Esophagus squamous epithelium (tissue), 5 donors: ENCODE measurements at regions not wholly inside any gene's neighbourhood (a gene's known extent, or its start where the extent isn't known, plus 50 kb on each side); places are given as distances from the start of the nearest gene placed in this dataset.

Experiments used
- DNase-seq: peaks from one replicate; lab custom pipeline; 2025; lab: John Stamatoyannopoulos, UW
- H3K27ac ChIP-seq, 4 donors: fragments of 200-600 bp; sonication (generic); one replicate each; pipeline ENCODE4 v1.5.1; 2016 to 2019; ENCODE audit warnings: mild to moderate bottlenecking in 1 of 4
- H3K27me3 ChIP-seq, 4 donors: fragments of 200-600 bp; sonication (generic); 1 replicate in 3 of 4; 2 replicates in 1 of 4; pipeline versions ENCODE4 v1.5.1 to v1.6.0; 2017 to 2021; ENCODE audit warnings: antibody characterized with exemption in 1 of 4
- H3K36me3 ChIP-seq, 3 donors: fragments of 200-600 bp; sonication (generic); one replicate each; pipeline ENCODE4 v1.5.1; 2016 to 2019
- H3K4me1 ChIP-seq, 3 donors: fragments of 200-600 bp; sonication (generic); one replicate each; pipeline ENCODE4 v1.5.1; 2017 to 2019
- H3K4me3 ChIP-seq, 4 donors: fragments of 200-600 bp; sonication (generic); 1 replicate in 3 of 4; 2 replicates in 1 of 4; pipeline ENCODE4 v1.5.1; 2016 to 2019; ENCODE audit warnings: mild to moderate bottlenecking in 2 of 4, moderate library complexity in 1 of 4
- H3K9me3 ChIP-seq, 3 donors: fragments of 200-600 bp; sonication (generic); one replicate each; pipeline ENCODE4 v1.5.1; 2016 to 2019
- POLR2A ChIP-seq, 4 donors: fragments of 450-650 bp; IDR thresholded peaks; one replicate each; pipeline ENCODE4 v1.6.1; 2017; ENCODE audit warnings: antibody characterized with exemption in 4 of 4, mild to moderate bottlenecking in 4 of 4, moderate library complexity in 3 of 4
- WGBS, 2 donors: methylation state at CpG; one replicate each; pipeline ENCODE4 v1.1.5; 2018; 5-methylcytosine and 5-hydroxymethylcytosine counted together
- intact Hi-C: fragments of 100-400 bp; cut with DNase I; formaldehyde crosslinking; loops from one replicate; pipeline ENCODE4 v1.15.0; 2022
- TF ChIP-seq, protein P1 (sequence below), 6 experiments: fragments of 450-650 bp in 4 of 6; fragments of 200-600 bp in 2 of 6; sonication (generic) in 2 of 6; IDR thresholded peaks; one replicate each; pipeline ENCODE4 v1.5.1; 2016 to 2019; ENCODE audit warnings: antibody characterized with exemption in 6 of 6, mild to moderate bottlenecking in 4 of 6, moderate library complexity in 4 of 6
- donor health status: DM: yes; HTN: yes; CAD: no.

DNA sequence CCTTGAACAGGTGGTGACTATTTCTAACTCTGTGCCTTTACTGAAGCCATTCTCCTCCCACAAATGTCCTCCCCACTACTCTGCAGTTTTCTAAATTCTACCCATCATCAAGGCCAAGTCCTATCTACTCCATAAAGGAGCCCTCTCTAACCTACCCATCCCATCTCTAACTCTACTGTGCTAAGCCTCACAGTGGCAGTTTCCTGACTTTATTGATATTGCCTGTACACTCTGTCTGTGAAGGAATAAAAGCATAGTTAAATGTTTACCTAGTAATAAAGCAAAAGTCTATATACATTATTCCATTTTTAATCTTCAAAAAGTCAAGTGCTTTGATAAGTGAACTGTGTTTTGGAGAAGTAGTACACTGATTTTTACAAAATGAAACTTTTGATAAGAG, 178.4 kb upstream of the HMCN1 start:
- Histone ChIP-seq H3K36me3 (no peaks in the 10 kb centered on the region), H3K9me3 (no peaks in the 10 kb centered on the region), H3K27ac (no peak overlapping the region), H3K27me3 (peaks cover 0 to 2% (median 0%) of the 10 kb centered on the region in 4 donors), H3K4me1 (peaks cover 0 to 2% (median 0%) of the 10 kb centered on the region in 3 donors), H3K4me3 (no peak overlapping the region)
- no peak for DNase-seq
- TF ChIP-seq POLR2A (IDR thresholded peaks at IDR 0.05) = no peak
- TF ChIP-seq, protein P1, sequence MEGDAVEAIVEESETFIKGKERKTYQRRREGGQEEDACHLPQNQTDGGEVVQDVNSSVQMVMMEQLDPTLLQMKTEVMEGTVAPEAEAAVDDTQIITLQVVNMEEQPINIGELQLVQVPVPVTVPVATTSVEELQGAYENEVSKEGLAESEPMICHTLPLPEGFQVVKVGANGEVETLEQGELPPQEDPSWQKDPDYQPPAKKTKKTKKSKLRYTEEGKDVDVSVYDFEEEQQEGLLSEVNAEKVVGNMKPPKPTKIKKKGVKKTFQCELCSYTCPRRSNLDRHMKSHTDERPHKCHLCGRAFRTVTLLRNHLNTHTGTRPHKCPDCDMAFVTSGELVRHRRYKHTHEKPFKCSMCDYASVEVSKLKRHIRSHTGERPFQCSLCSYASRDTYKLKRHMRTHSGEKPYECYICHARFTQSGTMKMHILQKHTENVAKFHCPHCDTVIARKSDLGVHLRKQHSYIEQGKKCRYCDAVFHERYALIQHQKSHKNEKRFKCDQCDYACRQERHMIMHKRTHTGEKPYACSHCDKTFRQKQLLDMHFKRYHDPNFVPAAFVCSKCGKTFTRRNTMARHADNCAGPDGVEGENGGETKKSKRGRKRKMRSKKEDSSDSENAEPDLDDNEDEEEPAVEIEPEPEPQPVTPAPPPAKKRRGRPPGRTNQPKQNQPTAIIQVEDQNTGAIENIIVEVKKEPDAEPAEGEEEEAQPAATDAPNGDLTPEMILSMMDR (IDR thresholded peaks at IDR 0.05) = no peak
- intact Hi-C loops = no loop called here

DNA sequence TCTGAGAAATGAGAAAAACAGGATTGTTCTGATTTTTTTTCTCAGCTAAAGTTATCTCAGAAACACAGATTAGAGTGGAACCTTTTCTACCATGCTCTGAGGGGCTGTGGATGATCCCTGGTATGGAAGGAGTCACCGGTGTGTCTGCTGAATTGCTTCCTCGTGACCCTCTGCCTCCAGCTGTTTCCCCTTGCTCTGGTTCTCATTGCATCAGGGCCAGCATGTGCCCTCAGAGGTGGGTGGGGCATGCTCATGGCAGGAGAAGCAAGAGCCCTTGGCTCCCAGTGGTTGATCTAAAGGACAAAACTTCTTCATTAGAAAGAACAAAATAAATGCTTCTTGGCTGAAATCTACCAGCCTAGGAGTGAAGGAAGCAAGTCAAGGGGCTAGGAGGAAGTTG, 183.2 kb upstream of the HMCN1 start:
- TF ChIP-seq POLR2A (IDR thresholded peaks at IDR 0.05) = no peak
- TF ChIP-seq, protein P1 (IDR thresholded peaks at IDR 0.05) = no peak
- H3K27me3 ChIP-seq = no peaks in the 10 kb centered on the region
- no peak overlapping the region for H3K4me3 ChIP-seq
- intact Hi-C loops = no loop called here
- no peak for DNase-seq
- H3K9me3 ChIP-seq = no peaks in the 10 kb centered on the region
- H3K27ac ChIP-seq = no peak overlapping the region
- no peaks in the 10 kb centered on the region for H3K36me3 ChIP-seq
- H3K4me1 ChIP-seq = no peaks in the 10 kb centered on the region
- WGBS, 2 donors = 74 to 100% methylated on average over 2 of the region's 2 CpGs

DNA sequence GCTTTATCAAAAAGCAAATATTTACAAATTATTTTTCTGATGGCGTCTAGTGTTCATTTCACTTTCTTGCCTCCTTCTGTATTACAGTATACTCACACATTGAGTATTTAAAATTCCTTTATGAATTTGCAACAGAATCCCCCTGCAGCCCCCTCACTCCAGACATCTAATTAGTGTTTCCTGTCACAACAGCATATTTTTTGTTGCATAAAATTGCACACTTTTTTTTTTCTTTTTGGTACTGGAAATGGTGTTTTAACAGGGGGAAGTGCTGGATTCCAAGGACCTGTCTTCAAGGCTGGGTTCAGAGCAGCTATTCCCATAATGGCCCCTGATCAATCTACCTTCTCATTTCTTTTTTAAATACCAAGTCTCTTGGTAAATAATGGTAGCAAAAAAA, 184.3 kb upstream of the HMCN1 start:
- no peaks in the 10 kb centered on the region for H3K9me3 ChIP-seq

GRCh38 chr1:185546029-185546428, 188.2 kb upstream of the HMCN1 start:
- no peaks in the 10 kb centered on the region for H3K4me1 ChIP-seq
- H3K27ac ChIP-seq = no peak overlapping the region
- no peak overlapping the region for H3K4me3 ChIP-seq
- no peaks in the 10 kb centered on the region for H3K27me3 ChIP-seq
- intact Hi-C loops = no loop called here
- 98 to 100% methylated on average over 1 to 4 of the region's 4 CpGs for whole genome bisulfite sequencing, 2 donors
- no peaks in the 10 kb centered on the region for H3K9me3 ChIP-seq
- TF ChIP-seq, protein P1 (IDR thresholded peaks at IDR 0.05) = no peak
- no peak for TF ChIP-seq POLR2A (IDR thresholded peaks at IDR 0.05)
- H3K36me3 ChIP-seq = no peaks in the 10 kb centered on the region
- no peak for DNase-seq

More for the DNA sequence above, 184.3 kb upstream of the HMCN1 start:
- intact Hi-C loops = no loop called here
- TF ChIP-seq, protein P1 (IDR thresholded peaks at IDR 0.05) = no peak
- TF ChIP-seq POLR2A (IDR thresholded peaks at IDR 0.05) = no peak
- 91 to 92% methylated on average over 1 of the region's 1 CpG for whole genome bisulfite sequencing, 2 donors
- Histone ChIP-seq H3K27ac (no peak overlapping the region), H3K4me3 (no peak overlapping the region), H3K36me3 (no peaks in the 10 kb centered on the region), H3K27me3 (no peaks in the 10 kb centered on the region), H3K4me1 (no peaks in the 10 kb centered on the region)
- no peak for DNase-seq

DNA sequence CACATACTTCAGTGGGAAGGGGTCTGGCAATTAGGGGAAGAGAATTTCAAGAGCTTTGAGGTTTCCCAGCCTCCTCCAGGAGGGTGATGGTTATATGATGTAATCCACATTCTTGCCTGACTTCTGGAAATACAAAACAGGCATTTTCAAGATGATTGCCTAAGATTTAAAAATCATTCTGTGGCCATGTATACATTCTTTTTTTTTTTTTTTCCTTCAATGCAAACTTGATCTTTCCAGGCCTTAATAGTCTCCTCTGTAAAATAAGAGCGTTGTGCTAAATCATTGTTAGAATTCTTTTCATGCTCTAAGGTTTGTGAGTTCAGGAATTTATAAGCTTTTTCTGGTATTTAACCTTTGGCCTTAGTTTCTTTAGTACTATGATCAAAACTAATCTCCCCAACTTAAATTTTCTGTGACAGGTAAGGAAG, 192.3 kb upstream of the HMCN1 start:
- no peak overlapping the region for H3K4me3 ChIP-seq
- intact Hi-C loops = no loop called here
- no peaks in the 10 kb centered on the region for H3K9me3 ChIP-seq
- DNase-seq = no peak
- no peak for TF ChIP-seq POLR2A (IDR thresholded peaks at IDR 0.05)
- TF ChIP-seq, protein P1 (IDR thresholded peaks at IDR 0.05) = no peak
- no peaks in the 10 kb centered on the region for H3K27me3 ChIP-seq
- H3K4me1 ChIP-seq = no peaks in the 10 kb centered on the region
- no peaks in the 10 kb centered on the region for H3K36me3 ChIP-seq
- no peak overlapping the region for H3K27ac ChIP-seq
- 54 to 57% methylated on average over 1 of the region's 1 CpG for WGBS, 2 donors
